ENCODE measurements at regions not wholly inside any gene's neighbourhood (a gene's known extent, or its start where the extent isn't known, plus 50 kb on each side); places are given as distances from the start of the nearest gene placed in this dataset.

GRCh38 chr2:239720361-239721360 lies 304.5 kb downstream of the NDUFA10 start:
- no peak for TF ChIP-seq ZNF274 (IDR thresholded peaks at IDR 0.05; ENCODE audit: low read length)
- no peak for TF ChIP-seq ZNF274 (tag by site-specific recombination; IDR thresholded peaks at IDR 0.05; ENCODE audit: borderline replicate concordance)
- TF ChIP-seq CTCF (tag by site-specific recombination; IDR thresholded peaks at IDR 0.05) = no peak
- TF ChIP-seq RBAK (tag by site-specific recombination; IDR thresholded peaks at IDR 0.05) = no peak
- TF ChIP-seq ZNF624 (tag by site-specific recombination; IDR thresholded peaks at IDR 0.05) = no peak
- no peak for TF ChIP-seq ZNF530 (tag by site-specific recombination; IDR thresholded peaks at IDR 0.05; ENCODE audit: low read depth)
- TF ChIP-seq REST (tag by site-specific recombination; IDR thresholded peaks at IDR 0.05) = no peak

Measured in HEK293 (cell line).